GM23338 (cell line): ENCODE measurements at regions not wholly inside any gene's neighbourhood (a gene's known extent, or its start where the extent isn't known, plus 50 kb on each side); places are given as distances from the start of the nearest gene placed in this dataset.

Experiments
- CTCF ChIP-seq, 2 experiments: fragments of 200-600 bp in 1 of 2; sonication (generic) in 1 of 2; conservative IDR thresholded peaks; 2 replicates each; pipeline versions ENCODE4 v1.5.1 to v1.6.1; 2016 to 2017; ENCODE audit warnings: antibody characterized with exemption in 2 of 2, low read depth in 2 of 2, mild to moderate bottlenecking in 2 of 2, moderate library complexity in 1 of 2
- EZH2 ChIP-seq: fragments of 200-600 bp; sonication (generic); IDR thresholded peaks from one replicate; pipeline ENCODE4 v1.8.0; 2017; ENCODE audit warnings: antibody characterized with exemption, mild to moderate bottlenecking, low read depth; ENCODE audit not compliant: unreplicated experiment
- JUNB ChIP-seq: IDR thresholded peaks from one replicate; pipeline ENCODE4 v1.6.1; 2016; ENCODE audit warnings: antibody characterized with exemption; ENCODE audit not compliant: unreplicated experiment
- REST ChIP-seq: IDR thresholded peaks from one replicate; pipeline ENCODE4 v1.6.1; 2018; ENCODE audit warnings: antibody characterized with exemption; ENCODE audit not compliant: unreplicated experiment
- ZNF114 ChIP-seq: fragments of 250-450 bp; sonication (Bioruptor Pico); IDR thresholded peaks from 2 replicates; pipeline ENCODE4 v1.5.0; 2020; ENCODE audit warnings: mild to moderate bottlenecking, moderate library complexity
- ZNF331 ChIP-seq: fragments of 250-450 bp; sonication (Bioruptor Pico); IDR thresholded peaks from 2 replicates; pipeline ENCODE4 v1.5.0; 2020; ENCODE audit warnings: low read depth, mild to moderate bottlenecking, moderate library complexity

- no peak for TF ChIP-seq EZH2
- TF ChIP-seq CTCF (conservative IDR thresholded peaks at IDR 0.05; ENCODE audit: low read depth in 2 of 2) = no peak
- TF ChIP-seq ZNF331 = no peak
- TF ChIP-seq REST = no peak
- TF ChIP-seq ZNF114 (CRISPR knock-in tag) = no peak
- TF ChIP-seq JUNB = no peak
These were observed 115.7 kb upstream of the IL1RAPL2 start for GRCh38 chrX:104450316-104450715.
